HG03103 (cell line): ENCODE measurements at regions not wholly inside any gene's neighbourhood (a gene's known extent, or its start where the extent isn't known, plus 50 kb on each side); places are given as distances from the start of the nearest gene placed in this dataset.
"Not testable (repeated sequence)": the region's sequence is repeated elsewhere in the genome, so short reads cannot be mapped to it uniquely, and the experiment has no call there.

ENCODE experiments used
- ATAC-seq: cut with Tn5 transposase; IDR thresholded peaks from one replicate; pipeline ENCODE4 v1.9.1; 2021; ENCODE audit warnings: low read depth; ENCODE audit not compliant: unreplicated experiment

DNA sequence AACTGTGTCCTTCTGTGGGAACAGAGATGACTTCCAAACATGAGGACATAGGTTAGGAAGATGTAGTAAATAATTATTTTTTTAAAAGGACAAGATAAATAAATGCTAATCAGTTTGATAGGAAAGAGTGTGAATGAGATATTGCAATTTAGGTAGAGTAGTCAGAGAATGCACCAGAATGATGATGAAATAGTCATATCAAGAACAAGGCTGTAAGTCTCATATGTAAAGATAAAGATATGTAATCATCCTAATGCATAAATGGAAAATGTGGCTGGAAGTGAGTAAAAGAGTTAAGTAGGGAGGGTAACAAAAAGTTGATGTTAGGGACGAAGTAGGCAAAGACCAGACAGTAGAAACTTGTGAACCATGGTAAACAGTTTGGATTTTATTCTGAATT lies 1041.7 kb upstream of the MIR17HG start:
- no peak for ATAC-seq

DNA sequence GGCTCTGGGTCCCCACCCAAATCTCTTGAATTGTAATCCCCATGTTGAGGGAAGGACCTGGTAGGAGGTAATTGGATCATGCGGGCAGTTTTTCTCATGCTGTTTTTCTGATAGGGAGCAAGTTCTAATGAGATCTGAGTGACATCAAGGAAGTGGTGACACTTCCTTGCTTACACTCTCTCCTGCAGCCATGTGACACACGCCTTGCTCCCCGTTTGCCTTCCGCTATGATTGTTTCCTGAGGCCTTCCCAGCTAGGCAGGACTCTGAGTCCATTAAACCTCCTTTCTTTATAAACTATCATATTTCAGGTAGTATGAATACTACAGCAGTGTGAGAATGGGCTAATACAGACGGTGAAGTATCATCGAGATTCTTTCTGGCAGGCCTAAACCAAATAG lies 1040.4 kb upstream of the MIR17HG start:
- no peak for ATAC-seq

DNA sequence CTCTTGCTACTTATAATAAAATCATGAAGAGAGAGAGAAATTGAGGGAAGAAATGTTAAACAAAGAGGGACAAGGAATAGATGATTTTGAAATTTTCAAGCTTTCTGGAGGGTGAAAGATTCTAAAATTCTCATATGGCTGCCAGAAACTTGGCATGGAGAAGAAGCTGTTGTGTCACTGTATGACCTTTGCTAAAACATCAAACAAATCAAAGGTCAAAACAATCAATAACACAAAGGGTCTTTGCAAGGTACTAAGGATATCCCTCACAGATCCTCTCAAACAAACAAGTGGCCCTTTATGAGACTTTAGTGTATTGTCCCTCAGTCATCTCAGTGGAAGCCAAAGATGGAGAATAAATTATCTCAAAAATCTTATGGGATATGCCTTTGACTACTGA lies 1039.2 kb upstream of the MIR17HG start:
- ATAC-seq, result no peak

DNA sequence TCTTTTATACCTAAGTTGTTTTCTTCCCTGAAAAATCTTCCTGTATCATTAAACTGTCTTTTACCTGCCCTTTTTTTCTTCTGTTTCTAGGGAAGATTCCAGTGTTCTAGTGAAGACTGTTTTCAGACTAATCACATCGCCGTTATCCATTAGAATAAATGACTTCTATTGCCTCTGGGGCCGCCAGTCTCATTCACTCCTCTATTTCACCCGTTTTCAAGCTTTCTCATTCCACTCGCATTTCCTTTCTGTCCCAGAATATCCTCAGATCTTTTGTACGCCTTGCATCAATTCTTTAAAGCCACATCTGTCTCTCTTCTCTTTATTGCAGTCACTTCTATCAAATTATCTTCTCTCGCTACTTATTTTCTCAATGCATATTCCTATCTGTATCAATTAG lies 1035.6 kb upstream of the MIR17HG start:
- no peak for ATAC-seq

DNA sequence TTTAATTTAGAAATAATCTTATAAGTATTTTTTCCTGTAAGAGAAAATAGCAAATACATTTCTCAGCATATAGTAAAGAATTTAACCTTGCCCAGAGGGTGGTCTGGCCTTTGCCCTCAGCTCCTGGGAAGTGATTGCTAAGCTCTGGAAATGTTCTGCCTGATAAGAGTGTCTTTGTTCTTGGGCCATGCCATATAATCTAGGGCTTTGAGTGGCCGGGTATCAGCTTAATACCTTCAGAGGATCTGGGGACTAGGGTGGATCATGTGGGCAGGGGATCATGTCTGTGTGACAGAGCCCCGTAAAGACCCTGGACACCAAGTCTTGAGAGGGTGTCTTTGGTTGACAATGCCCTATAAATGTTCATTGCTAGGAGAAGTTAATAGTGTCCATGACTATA lies 1032.4 kb upstream of the MIR17HG start:
- no peak for ATAC-seq

DNA sequence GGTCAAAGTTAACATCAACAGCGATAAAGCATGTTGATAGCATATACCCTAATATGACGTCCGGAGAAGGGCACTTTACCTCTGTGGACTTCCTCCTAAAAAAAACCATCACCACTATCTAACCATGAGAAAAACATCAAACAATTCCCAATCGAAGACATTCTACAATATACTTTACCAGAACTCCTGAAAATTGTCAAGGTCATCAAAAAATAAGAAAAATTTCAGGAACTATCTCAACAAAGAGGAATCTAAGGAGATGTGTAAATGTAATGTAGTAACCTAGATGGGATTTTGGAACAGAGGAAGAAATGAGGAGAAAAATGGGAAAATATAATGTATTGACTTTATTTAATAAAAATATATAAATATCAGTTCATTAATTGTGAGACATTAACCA lies 1026.8 kb upstream of the MIR17HG start:
- no peak for ATAC-seq

DNA sequence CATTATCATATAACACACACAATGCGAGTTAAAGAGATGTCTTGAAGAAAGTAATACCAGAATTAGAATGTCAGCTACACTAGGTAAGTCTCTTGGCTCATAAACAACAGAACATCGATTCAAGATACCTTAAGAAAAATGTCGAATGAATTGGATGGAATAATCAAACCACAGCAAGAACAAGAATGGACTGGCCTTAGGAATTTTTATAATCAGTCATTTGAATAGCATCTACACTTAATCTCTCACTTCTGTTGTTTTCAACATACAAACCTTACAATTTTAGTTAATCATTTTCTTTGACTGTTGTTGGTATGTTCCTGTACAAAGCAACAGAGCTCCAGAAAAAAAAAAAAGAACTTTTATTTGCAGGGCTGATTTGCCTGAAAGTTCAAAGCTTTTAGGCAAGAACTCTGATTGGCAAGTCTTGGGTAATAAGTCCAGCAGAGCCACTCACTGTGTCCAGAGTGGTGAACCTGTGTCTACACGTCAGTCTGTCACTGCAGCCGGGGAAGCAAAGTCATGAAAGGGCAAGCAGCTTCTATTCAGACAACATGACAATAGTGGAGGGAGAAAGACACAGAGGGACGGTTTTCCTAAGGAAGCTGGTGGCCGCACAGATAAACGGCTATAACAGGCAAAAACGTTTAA lies 1026.1 kb upstream of the MIR17HG start:
- no peak for ATAC-seq

DNA sequence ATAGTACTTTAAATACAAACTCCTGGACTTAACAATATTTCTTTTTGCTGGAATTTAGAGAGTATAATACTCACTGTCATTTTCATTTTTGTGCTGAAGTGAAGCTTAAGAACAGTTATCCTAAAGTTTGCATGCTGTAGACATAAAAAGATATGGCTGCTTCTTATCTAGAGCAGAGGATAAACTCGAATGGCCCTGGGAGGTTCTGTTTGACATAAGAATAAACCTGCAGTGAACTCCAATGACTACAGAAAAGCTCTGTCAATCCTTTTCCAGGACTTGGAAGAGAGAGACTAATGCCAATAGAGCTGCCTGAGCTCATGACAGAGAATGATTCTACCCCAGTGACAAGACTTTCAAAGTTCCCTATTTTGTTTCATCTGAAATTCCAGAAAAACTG lies 1017.8 kb upstream of the MIR17HG start:
- no peak for ATAC-seq

DNA sequence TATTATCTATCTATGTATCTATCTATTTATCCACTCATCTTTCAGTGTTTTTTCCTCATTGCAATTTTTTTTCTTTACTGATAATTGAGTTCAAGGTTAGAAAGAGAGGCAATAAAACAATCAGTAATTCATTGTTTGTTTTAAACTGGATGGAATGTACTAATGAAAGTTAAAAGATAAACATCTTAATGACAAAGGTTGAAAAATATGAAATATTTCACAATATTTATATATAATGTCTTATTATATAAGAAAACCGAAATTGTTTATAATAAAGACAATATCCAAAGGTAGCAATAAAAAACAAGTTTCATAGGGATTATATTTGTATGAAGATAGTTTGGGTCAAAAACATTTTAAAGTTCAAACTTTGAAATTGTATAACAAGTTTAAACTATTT lies 1015.5 kb upstream of the MIR17HG start:
- ATAC-seq, result no peak

DNA sequence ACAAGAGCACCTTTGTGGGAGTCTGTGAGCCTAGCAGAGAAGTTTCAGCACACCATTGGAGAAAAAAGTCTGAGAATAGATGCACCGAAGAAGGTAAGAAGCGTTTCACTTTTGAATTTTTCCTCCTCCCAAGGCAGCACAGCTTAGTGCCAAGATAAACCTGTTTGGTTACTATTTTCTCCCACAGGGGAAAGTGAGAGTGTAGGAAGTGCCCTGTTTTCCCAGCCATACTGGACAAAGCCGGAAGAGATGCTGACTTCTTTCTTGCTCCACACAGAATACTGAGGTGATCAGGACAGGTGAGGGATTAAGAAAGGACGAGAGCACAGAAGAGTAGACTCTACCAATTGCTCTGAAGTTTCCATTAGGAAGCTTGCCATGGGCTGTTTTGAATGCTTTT lies 1011.0 kb upstream of the MIR17HG start:
- ATAC-seq, result no peak

DNA sequence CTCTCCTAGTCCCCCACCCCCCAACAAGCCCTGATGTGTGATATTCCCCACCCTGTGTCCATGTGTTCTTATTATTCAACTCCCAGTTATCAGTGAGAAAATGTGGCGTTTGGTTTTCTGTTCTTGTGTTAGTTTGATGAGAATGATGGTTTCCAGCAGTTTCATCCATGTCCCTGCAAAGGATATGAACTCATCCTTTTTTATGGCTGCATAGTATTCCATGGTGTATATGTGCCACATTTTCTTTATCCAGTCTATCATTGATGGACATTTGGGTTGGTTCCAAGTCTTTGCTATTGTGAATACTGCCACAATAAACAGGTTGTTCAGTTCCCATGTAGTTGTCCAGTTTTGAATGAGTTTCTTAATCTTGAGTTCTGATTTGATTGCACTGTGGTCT lies 1006.1 kb upstream of the MIR17HG start:
- not testable (repeated sequence) for ATAC-seq

DNA sequence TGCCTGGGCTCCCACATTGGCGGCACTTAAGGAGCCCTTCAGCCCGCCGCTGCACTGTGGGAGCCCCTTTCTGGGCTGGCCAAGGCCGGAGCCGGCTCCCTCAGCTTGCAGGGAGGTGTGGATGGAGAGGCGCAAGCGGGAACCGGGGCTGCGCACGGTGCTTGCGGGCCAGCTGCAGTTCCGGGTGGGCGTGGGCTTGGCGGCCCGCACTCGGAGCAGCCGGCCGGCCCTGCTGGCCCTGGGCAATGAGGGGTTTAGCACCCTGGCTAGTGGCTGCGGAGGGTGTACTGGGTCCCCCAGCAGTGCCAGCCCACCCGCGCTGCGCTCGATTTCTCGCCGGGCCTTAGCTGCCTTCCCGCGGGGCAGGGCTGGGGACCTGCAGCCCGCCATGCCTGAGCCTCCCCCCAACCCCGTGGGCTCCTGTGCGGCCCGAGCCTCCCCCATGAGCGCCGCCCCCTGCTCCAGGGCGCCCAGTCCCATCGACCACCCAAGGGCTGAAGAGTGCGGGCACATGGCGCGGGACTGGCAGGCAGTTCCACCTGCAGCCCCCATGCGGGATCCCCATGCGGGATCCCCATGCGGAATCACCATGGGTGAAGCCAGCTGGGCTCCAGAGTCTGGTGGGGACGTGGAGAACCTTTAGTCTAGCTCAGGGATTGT lies 998.9 kb upstream of the MIR17HG start:
- ATAC-seq, result not testable (repeated sequence)

DNA sequence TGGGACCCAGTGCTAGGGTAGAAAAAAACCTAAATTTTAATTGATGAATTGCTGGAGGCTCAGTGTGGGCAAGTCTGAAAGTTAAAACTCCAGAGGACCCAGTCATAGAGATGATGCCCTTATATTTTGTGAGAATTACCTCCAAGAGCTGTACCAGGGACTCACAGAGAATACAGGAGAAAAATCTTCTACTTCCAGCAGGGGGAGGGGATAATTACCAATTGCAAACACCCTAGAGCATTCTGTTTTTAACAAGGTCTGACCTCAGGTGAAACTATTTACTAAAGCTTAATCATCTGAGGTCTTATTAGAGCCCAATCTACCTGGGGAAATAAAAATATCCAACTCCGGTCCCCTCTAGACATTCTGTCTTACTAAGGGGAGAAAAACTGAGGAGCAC lies 994.7 kb upstream of the MIR17HG start:
- no peak for ATAC-seq

DNA sequence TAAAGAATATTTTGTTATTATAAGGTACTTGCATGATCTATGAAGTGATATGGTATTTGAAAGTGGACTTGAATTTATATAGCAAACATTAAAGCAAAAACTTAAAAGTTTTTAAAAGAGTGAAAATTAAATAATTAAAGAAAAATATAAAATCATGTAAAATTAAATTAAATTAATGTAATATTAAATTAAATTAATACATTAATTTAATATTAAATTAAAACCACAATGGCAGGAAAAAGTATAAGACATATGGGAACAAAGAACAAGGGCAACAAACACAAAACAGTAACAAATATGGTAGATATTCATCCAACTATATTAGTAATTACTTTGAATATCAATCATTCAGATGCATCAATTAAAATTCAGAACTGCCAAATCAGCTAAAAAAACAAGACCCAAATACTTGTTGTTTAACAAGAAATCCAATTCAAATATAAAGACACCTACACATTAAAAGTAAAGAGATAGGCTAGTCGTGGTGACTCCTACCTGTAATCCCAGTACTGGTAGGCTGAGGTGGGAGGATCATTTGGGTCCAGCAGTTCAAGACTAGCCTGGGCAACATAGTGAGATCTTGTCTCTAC lies 992.2 kb upstream of the MIR17HG start:
- ATAC-seq, result no peak

DNA sequence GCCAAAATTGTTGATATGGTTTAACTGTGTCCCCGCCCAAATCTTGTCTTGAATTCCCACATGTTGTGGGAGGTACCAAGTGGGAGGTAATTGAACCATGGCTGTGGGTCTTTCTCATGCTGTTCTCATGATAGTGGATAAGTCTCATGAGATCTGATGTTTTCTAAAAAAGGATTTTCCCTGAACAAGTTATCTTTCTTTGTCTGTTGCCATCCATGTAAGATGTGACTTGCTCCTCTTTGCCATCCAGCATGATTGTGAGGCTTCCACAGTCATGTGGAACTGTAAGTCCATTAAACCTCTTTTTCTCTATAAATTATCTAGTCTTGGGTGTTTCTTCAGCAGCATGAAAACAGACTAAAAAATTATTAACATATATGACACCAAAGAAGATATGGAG lies 986.7 kb upstream of the MIR17HG start:
- no peak for ATAC-seq

DNA sequence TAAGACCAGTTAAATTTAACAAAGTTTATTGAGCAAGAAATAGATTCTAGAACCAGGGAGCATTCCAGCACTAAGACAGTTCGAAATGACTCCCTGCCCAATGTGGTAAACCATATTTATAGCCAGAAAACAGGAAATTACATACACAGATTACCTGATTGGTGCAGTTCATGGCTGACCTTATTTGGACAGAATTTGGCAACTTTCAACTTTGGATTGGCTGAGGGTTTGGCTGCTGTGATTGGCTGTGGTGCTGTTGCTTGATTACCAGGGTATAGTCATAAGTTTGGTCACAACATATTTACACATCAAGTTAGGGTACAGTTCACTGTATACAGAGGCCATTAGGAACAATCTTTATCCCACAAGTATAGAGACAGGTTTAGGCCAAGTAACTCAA lies 984.8 kb upstream of the MIR17HG start:
- ATAC-seq, result no peak

DNA sequence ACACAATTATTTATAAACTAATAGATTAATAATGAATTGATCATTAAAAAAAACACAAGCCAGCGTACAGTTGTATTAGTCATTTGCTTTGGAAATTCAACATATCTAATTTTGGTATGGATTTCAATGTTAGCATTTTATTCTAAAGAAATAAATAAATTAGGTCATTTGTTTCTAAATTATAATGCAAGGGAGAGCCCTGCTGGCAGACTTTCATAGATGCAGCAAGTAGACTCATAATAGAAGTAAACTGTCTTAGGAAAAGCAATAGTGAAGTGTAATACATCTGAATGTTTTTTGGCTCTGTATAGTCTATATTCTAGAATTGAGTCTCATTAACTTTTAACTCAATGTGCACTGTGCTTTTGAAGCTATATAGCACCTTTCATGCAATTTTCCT lies 982.4 kb upstream of the MIR17HG start:
- ATAC-seq, result no peak

DNA sequence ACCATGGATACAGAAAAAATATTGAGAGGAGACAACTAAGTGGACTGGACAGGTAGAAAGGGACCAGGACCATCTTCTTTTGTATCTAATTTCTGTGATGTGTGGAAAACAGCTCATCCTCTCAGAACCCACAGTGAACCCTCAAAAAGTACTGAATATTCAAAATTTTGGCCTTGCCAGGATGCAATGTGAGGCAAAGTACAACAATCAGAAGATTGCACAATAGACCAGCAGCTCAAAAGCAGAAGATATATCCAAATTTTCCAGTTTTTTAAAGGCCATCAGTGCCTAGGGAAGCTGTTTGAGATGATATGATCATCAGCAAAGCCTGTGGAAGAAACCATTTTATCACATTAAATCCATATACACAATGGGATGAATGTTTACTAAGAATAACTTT lies 973.3 kb upstream of the MIR17HG start:
- ATAC-seq, result no peak

DNA sequence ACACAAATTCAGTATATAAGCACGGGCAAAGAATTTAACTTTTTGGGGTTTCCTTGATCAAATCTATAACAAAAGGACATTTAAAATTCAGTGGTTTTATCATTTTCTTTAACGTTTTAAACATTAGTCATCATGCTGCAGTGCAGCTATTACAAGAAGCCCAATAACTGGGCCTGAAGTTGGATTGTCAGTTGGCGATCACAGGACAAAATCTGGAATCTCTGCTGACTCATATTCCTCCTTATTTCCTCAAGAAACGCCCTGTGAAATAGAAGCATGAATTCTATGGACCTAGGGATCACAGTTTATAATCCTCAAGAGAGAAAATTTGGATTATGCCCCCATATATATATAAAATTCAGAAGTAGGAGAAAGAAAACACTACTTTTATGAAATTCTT lies 971.6 kb upstream of the MIR17HG start:
- ATAC-seq, result no peak

DNA sequence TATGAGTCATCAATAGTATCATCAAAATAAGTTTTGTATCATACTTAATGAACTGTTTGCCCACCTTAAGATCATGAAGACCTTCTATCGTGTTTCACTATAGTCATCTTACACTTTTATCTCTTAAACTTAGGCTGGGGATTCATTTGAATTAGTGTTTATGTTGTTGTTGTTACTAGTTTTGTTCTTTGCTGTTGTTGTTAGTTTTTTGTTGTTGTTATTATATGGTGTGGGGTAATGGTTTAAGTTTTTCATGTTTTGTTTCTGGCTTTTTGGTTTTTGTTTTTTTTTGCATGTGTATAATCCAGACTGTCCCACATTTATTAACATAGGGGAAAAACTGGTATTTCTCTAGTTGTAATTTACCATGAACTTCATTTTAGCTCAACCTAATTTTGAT lies 965.1 kb upstream of the MIR17HG start:
- ATAC-seq, result no peak

DNA sequence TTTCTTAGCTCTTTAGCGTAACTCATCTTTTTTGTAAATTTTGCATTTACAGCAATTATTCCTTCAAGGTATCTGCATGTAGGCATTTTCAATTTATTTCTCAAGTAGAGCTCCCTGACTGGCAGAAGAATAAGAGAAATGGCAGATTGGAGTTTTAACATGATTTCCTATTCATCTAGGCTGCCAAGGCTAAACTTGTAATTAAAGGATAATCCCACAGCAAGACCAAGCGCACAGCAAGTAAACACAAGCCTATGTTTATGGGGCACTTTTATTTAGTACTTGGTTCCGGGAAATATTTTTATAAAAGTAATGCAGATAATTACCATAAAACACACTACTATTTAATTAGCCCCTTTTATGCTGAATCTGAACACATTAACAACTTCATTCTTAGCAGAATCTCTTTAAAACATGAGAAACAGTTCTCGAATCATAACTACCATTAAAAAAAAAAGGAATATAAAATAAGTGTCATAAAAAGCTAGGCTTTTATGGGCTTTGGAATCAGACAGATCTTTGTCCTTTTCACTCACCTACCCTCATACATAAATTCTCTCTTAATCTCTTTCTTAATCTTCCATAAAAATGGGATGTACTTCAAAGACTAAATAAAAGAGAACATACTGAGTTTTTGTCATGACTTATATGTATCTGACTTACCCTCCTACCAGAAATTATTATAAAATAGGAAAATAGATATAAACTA lies 961.6 kb upstream of the MIR17HG start:
- no peak for ATAC-seq
